T47D (cell line): ENCODE measurements at regions not wholly inside any gene's neighbourhood (a gene's known extent, or its start where the extent isn't known, plus 50 kb on each side); places are given as distances from the start of the nearest gene placed in this dataset.

Experiments
- DNase-seq, 2 experiments: peaks; one replicate each; pipeline versions ENCODE4 v3.0.0 to v3.0.0-alpha.2; 2011 to 2012; ENCODE audit warnings: low read depth in 1 of 2, low spot score in 1 of 2
- JUND ChIP-seq: IDR thresholded peaks from 2 replicates; pipeline ENCODE4 v1.6.1; 2012; ENCODE audit warnings: low read depth
- in situ Hi-C: cut with HindIII; loops from 2 replicates; pipeline ENCODE4 v1.10.0; 2016; ENCODE audit warnings: low sequenced_read_pairs, low pct_unique_long_range_greater_than_20kb

GRCh38 chr3:182369861-182370260 lies 423.4 kb upstream of the ATP11B start:
- in situ Hi-C loops: no loop called here
- no peak for TF ChIP-seq JUND
- DNase-seq: no peak

- in situ Hi-C loops: no loop called here
- no peak for DNase-seq
- TF ChIP-seq JUND: no peak
Observed at GRCh38 chr3:182370949-182371348, 422.4 kb upstream of the ATP11B start.

- in situ Hi-C loops: no loop called here
- no peak for DNase-seq
- TF ChIP-seq JUND: no peak
Observed at GRCh38 chr3:182375916-182376315, 417.4 kb upstream of the ATP11B start.

DNA sequence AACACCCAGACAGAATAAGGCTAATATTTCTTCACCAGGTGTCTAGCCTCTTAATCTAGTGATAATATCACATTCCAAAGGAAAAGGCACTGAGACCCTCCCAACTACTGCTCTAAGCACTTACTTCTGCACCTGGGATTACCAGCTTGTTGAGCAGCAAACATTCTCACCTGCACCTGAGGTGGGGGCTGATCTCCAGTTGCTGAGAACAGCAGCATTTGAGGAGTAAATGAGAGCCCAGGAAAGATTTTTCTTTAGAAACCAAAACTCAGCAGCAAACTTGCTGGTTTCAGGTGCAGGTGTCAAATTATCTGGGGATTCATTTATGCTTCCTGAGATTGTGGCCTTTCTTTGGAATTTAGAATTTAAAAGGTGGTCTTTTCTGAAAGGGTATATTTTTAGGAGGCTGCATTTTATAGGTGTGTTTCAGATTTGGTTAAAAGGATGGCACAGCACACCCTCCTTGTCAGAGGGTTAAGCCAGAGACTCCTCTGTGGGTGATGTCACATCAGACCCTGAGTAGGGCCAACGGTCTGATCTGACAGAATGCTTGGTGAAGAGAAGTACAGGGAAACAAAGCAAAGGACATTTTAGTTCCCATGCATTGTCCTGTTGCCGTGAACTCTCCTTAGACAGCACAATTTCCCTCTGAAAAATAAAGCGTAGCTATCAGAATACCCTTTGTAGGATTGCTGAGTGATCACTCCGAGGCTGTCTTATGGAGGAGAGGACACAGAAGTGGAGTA lies 411.0 kb upstream of the ATP11B start:
- in situ Hi-C loops: no loop called here

GRCh38 chr3:182384221-182384620 lies 409.1 kb upstream of the ATP11B start:
- TF ChIP-seq JUND: no peak
- no peak for DNase-seq
- in situ Hi-C loops: no loop called here

More for the DNA sequence above, 411.0 kb upstream of the ATP11B start:
- TF ChIP-seq JUND: no peak
- DNase-seq: no peak

- DNase-seq: no peak
- in situ Hi-C loops: no loop called here
Observed at GRCh38 chr3:182385356-182385755, 407.9 kb upstream of the ATP11B start.

DNA sequence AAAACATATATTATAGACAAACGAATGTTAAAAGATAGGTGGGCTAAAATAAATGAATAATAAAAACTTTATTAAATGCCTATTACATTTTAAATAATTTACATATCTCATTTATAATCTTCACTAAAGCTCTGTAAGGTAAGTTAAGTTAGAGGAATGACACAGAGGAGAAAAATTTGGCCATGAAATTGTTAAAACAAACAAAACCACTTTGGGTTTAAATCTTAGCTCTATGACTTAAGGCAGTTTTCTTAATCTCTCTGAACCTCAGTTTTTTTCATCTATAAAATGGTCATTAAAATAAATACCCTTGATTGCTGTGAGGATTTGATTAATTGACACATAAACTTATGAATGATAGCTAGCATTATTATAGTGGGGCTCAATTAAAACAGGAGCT lies 404.8 kb upstream of the ATP11B start:
- DNase-seq: no peak
- TF ChIP-seq JUND: no peak
- in situ Hi-C loops: no loop called here

More at GRCh38 chr3:182385356-182385755, 407.9 kb upstream of the ATP11B start:
- TF ChIP-seq JUND: no peak

DNA sequence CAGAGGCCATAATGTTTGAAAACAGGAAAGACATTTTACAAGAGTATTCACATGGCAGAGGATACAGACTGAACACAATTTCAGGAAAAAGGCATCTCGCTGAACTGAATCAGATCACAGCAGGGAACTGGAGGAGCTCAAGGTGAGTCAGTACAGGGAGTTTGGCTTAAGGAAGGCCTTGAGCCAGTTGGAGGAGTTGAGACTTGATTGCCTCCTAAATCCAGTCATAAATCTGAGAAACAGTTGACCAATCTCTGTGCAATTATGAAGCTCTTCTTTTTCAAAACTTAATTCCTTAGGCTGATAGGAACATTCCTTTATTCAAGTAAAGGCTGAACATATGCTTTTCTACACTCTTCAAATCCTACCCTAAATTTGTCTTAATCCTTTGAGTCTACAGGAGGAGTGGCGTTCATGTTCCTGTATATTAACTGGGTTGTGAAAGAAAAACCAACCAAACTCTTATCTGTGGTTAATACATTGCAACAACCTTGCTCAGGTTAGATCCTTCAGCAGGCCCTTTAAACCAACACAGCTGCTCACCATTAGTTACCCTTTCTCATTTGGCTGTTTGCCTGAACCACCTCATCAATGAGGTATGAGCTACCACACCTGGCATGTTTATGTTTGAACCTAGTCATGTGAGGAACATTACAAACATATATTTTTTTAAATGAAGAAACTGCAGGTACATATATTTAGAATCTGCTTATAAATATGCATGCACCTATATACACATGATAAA lies 404.1 kb upstream of the ATP11B start:
- in situ Hi-C loops: no loop called here
- DNase-seq: peak in 1 of 2 experiments; percentile 71
- TF ChIP-seq JUND: no peak

DNA sequence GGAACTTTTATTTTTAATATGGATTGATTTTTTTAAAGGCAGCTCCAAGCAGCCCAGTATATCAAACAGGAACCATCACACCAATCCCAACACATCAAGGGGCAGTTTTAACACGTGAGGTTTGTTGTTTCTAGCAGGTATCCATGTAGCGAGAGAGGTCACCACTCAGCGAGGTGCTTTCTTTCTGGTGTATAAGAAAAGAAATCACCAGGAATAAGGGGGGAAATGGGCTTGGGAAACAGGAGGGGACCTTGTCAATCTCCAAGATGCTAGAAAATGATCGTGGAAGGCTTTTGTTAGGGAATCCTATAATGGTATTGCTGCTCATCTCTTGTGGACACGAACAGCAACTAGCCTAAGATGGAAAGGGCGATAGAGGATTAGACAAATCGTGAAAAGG lies 402.9 kb upstream of the ATP11B start:
- in situ Hi-C loops: no loop called here
- no peak for TF ChIP-seq JUND
- no peak for DNase-seq

- in situ Hi-C loops: no loop called here
- TF ChIP-seq JUND: no peak
- peak in 1 of 2 experiments; percentile 64 for DNase-seq
Observed at GRCh38 chr3:182392182-182392937, 400.9 kb upstream of the ATP11B start.

GRCh38 chr3:182393151-182393550 lies 400.2 kb upstream of the ATP11B start:
- DNase-seq: no peak
- no peak for TF ChIP-seq JUND
- in situ Hi-C loops: no loop called here

- in situ Hi-C loops: no loop called here
- no peak for TF ChIP-seq JUND
- DNase-seq: no peak
Observed at GRCh38 chr3:182393830-182394367, 399.4 kb upstream of the ATP11B start.
